HG03108 (cell line): ENCODE measurements at regions not wholly inside any gene's neighbourhood (a gene's known extent, or its start where the extent isn't known, plus 50 kb on each side); places are given as distances from the start of the nearest gene placed in this dataset.

ENCODE experiments used
- ATAC-seq: cut with Tn5 transposase; IDR thresholded peaks from one replicate; pipeline ENCODE4 v1.9.1; 2021; ENCODE audit warnings: moderate library complexity; ENCODE audit not compliant: unreplicated experiment

- ATAC-seq, result no peak
Measured at GRCh38 chr7:46233585-46234329, 312.7 kb upstream of the IGFBP3 start.

- no peak for ATAC-seq
Measured at GRCh38 chr7:46230990-46231305, 309.9 kb upstream of the IGFBP3 start.

- ATAC-seq, result no peak
Measured at GRCh38 chr7:46230298-46230989, 309.4 kb upstream of the IGFBP3 start.

- no peak for ATAC-seq
Measured at GRCh38 chr7:46229409-46229808, 308.3 kb upstream of the IGFBP3 start.

GRCh38 chr7:46226860-46227259 is 305.8 kb upstream of the IGFBP3 start:
- ATAC-seq, result no peak

- no peak for ATAC-seq
Measured at GRCh38 chr7:46224363-46224762, 303.3 kb upstream of the IGFBP3 start.

- ATAC-seq, result no peak
Measured at GRCh38 chr7:46220066-46220630, 299.1 kb upstream of the IGFBP3 start.

GRCh38 chr7:46218461-46219200 is 297.6 kb upstream of the IGFBP3 start:
- no peak for ATAC-seq

- no peak for ATAC-seq
Measured at GRCh38 chr7:46215987-46216567, 295.0 kb upstream of the IGFBP3 start.

GRCh38 chr7:46214526-46214925 is 293.5 kb upstream of the IGFBP3 start:
- ATAC-seq, result no peak

GRCh38 chr7:46213154-46213537 is 292.1 kb upstream of the IGFBP3 start:
- ATAC-seq, result no peak

GRCh38 chr7:46212425-46213153 is 291.5 kb upstream of the IGFBP3 start:
- ATAC-seq, result no peak

- ATAC-seq, result no peak
Measured at GRCh38 chr7:46210467-46210866, 289.4 kb upstream of the IGFBP3 start.

GRCh38 chr7:46209611-46210388 is 288.7 kb upstream of the IGFBP3 start:
- no peak for ATAC-seq

GRCh38 chr7:46208635-46209525 is 287.8 kb upstream of the IGFBP3 start:
- no peak for ATAC-seq

- ATAC-seq, result no peak
Measured at GRCh38 chr7:46207931-46208634, 287.0 kb upstream of the IGFBP3 start.

- no peak for ATAC-seq
Measured at GRCh38 chr7:46206476-46207060, 285.5 kb upstream of the IGFBP3 start.

GRCh38 chr7:46205478-46205877 is 284.4 kb upstream of the IGFBP3 start:
- no peak for ATAC-seq
